DND-41 (cell line): ENCODE measurements at regions not wholly inside any gene's neighbourhood (a gene's known extent, or its start where the extent isn't known, plus 50 kb on each side); places are given as distances from the start of the nearest gene placed in this dataset.

ENCODE experiments used
- EZH2 ChIP-seq: IDR thresholded peaks from 3 replicates; pipeline ENCODE4 v1.6.1; 2012; ENCODE audit warnings: borderline replicate concordance, low read depth, mild to moderate bottlenecking, moderate library complexity, low read length, inconsistent platforms; ENCODE audit not compliant: severe bottlenecking
- TF ChIP-seq, protein P1 (sequence below): IDR thresholded peaks from 2 replicates; pipeline ENCODE4 v1.5.1; 2012; ENCODE audit warnings: borderline replicate concordance, low read length, moderate library complexity, mild to moderate bottlenecking; ENCODE audit not compliant: poor library complexity, severe bottlenecking; ENCODE audit errors: extremely low read depth

DNA sequence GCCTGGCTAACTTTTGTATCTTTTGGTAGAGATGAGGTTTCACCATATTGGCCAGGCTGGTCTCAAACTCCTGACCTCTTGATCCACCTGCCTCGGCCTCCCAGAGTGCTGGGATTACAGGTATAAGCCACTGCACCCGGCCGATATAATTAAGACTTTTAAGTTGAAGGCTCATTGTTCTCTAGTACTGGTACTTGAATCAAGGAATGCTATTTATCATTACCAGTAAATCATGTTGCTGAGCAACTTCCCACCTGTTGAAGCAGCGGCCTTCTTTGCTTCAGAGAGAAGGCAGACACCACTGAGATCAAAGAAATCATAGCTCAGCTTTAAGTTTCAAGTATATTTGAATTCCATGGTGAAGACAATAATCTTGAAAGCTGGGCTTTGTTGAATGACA is 58.8 kb upstream of the TMEM163 start:
- TF ChIP-seq, protein P1, sequence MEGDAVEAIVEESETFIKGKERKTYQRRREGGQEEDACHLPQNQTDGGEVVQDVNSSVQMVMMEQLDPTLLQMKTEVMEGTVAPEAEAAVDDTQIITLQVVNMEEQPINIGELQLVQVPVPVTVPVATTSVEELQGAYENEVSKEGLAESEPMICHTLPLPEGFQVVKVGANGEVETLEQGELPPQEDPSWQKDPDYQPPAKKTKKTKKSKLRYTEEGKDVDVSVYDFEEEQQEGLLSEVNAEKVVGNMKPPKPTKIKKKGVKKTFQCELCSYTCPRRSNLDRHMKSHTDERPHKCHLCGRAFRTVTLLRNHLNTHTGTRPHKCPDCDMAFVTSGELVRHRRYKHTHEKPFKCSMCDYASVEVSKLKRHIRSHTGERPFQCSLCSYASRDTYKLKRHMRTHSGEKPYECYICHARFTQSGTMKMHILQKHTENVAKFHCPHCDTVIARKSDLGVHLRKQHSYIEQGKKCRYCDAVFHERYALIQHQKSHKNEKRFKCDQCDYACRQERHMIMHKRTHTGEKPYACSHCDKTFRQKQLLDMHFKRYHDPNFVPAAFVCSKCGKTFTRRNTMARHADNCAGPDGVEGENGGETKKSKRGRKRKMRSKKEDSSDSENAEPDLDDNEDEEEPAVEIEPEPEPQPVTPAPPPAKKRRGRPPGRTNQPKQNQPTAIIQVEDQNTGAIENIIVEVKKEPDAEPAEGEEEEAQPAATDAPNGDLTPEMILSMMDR: no peak
- no peak for TF ChIP-seq EZH2
